DOHH2 (cell line): ENCODE measurements at regions not wholly inside any gene's neighbourhood (a gene's known extent, or its start where the extent isn't known, plus 50 kb on each side); places are given as distances from the start of the nearest gene placed in this dataset.

Experiments
- H3F3A ChIP-seq: fragments of 200-600 bp; sonication (generic), shearing (Covaris generic); 2 replicates; pipeline ENCODE4 v1.6.0; 2016; ENCODE audit warnings: antibody characterized with exemption, mild to moderate bottlenecking; ENCODE audit not compliant: control insufficient read depth, insufficient read depth
- H3K27ac ChIP-seq: fragments of 200-600 bp; sonication (generic); 2 replicates; pipeline ENCODE4 v1.5.1; 2014; ENCODE audit warnings: low read depth, mild to moderate bottlenecking, low read length, moderate library complexity
- H3K27me3 ChIP-seq: fragments of 200-600 bp; sonication (generic); 2 replicates; pipeline ENCODE4 v1.6.1; 2014; ENCODE audit warnings: mild to moderate bottlenecking, low read length, mixed read lengths; ENCODE audit not compliant: control insufficient read depth
- H3K36me3 ChIP-seq: fragments of 200-600 bp; sonication (generic); 2 replicates; pipeline ENCODE4 v1.6.1; 2014; ENCODE audit warnings: mild to moderate bottlenecking, low read length, moderate library complexity, mixed read lengths; ENCODE audit not compliant: control insufficient read depth
- H3K4me1 ChIP-seq: fragments of 200-600 bp; sonication (generic); 2 replicates; pipeline ENCODE4 v1.6.1; 2014; ENCODE audit warnings: mild to moderate bottlenecking, low read length, mixed read lengths; ENCODE audit not compliant: control insufficient read depth
- H3K4me2 ChIP-seq: fragments of 200-600 bp; sonication (generic); 2 replicates; pipeline ENCODE4 v1.6.0; 2014; ENCODE audit warnings: mild to moderate bottlenecking, low read length, moderate library complexity
- H3K4me3 ChIP-seq: fragments of 200-600 bp; sonication (generic); 2 replicates; pipeline ENCODE4 v1.5.1; 2014; ENCODE audit warnings: mild to moderate bottlenecking, low read length, mixed read lengths
- H3K79me2 ChIP-seq: fragments of 200-600 bp; sonication (generic); 2 replicates; pipeline ENCODE4 v1.6.1; 2014; ENCODE audit warnings: mild to moderate bottlenecking, low read length, mixed read lengths; ENCODE audit not compliant: control insufficient read depth
- H3K9me2 ChIP-seq: fragments of 200-600 bp; sonication (generic); replicated peaks from 2 replicates; pipeline ENCODE4 v1.6.1; 2014; ENCODE audit warnings: mild to moderate bottlenecking, low read length, mixed read lengths; ENCODE audit not compliant: control insufficient read depth
- H3K9me3 ChIP-seq: fragments of 200-600 bp; sonication (generic); 2 replicates; pipeline ENCODE4 v1.6.1; 2014; ENCODE audit warnings: antibody characterized with exemption, low read length, mixed read lengths; ENCODE audit not compliant: control insufficient read depth, insufficient read depth
- H4K20me1 ChIP-seq: fragments of 200-600 bp; sonication (generic); 2 replicates; pipeline ENCODE4 v1.6.0; 2014; ENCODE audit warnings: low read depth, mild to moderate bottlenecking, antibody characterized with exemption, low read length, moderate library complexity; ENCODE audit not compliant: control insufficient read depth, insufficient read depth
- CTCF ChIP-seq: fragments of 200-600 bp; sonication (generic); IDR thresholded peaks from one replicate; pipeline ENCODE4 v1.5.1; 2014; ENCODE audit warnings: antibody characterized with exemption, mild to moderate bottlenecking, low read depth, low read length; ENCODE audit not compliant: poor library complexity, severe bottlenecking
- EZH2phosphoT487 ChIP-seq: fragments of 200-600 bp; sonication (generic); IDR thresholded peaks from 2 replicates; pipeline ENCODE4 v1.6.1; 2017; ENCODE audit warnings: borderline replicate concordance, mild to moderate bottlenecking, antibody characterized with exemption, low read length, moderate library complexity, mixed read lengths

DNA sequence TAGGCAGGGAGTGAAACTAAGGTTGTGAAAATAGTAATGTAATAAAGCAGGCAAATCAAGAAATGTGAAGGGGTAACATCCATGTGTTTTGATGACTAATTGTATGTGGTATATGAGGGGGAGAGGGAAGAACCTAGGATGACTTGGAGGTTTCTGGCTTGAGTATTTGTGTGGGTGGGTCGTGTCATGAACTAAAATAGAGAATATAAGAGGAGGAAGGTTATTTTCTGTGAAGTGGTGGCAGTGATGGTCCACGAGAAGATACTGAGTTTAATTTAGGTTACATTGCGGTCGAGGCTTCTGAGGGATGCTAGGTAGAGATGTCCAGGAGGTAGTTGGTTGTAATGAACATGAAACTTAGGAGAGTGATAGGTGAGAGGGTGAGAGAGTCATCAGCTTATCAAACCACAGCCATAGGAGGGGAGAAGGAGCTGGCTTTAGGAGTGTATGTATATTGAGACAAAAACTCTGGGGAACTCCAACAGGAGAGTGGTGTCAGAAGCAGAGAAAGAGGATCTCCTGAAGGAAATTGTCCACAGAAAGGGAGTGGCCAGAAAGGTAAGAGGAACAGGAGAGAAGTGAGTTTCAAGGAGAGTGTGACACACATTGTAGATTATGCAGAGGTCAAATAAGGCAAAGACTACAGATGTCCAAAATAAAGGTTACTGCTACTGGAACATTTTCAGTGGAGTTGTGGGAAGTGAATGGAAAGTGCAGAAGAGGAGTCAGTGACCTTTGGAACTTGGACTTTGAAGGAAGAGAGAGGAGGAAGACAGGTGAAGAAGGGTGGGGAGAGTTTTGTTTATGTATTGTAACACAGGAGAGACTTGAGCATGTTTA, 89.0 kb upstream of the MACF1 start:
- no peaks in the 10 kb centered on the region for H4K20me1 ChIP-seq
- no peaks in the 10 kb centered on the region for H3K9me3 ChIP-seq
- no peaks in the 10 kb centered on the region for H3K79me2 ChIP-seq
- H3K4me1 ChIP-seq: no peaks in the 10 kb centered on the region
- H3K27me3 ChIP-seq: peaks cover 56% of the 10 kb centered on the region
- no peaks in the 10 kb centered on the region for H3K9me2 ChIP-seq
- H3K36me3 ChIP-seq: no peaks in the 10 kb centered on the region
- H3K27ac ChIP-seq: no peak overlapping the region
- no peak for TF ChIP-seq CTCF
- TF ChIP-seq EZH2phosphoT487: no peak
- H3K4me2 ChIP-seq: no peak overlapping the region
- H3K4me3 ChIP-seq: no peak overlapping the region
- no peaks in the 10 kb centered on the region for H3F3A ChIP-seq

GRCh38 chr1:39116116-39116607, 88.3 kb upstream of the MACF1 start:
- Histone ChIP-seq H3K79me2 (no peaks in the 10 kb centered on the region), H3K4me3 (no peak overlapping the region), H3K4me2 (no peak overlapping the region), H3K27ac (no peak overlapping the region), H3K36me3 (no peaks in the 10 kb centered on the region), H3K4me1 (no peaks in the 10 kb centered on the region), H3F3A (no peaks in the 10 kb centered on the region), H3K9me2 (no peaks in the 10 kb centered on the region), H3K9me3 (no peaks in the 10 kb centered on the region), H4K20me1 (no peaks in the 10 kb centered on the region), H3K27me3 (peaks cover 54% of the 10 kb centered on the region)
- no peak for TF ChIP-seq EZH2phosphoT487
- no peak for TF ChIP-seq CTCF

- Histone ChIP-seq H3K4me1 (no peaks in the 10 kb centered on the region), H3K27me3 (peaks cover 54% of the 10 kb centered on the region), H3K9me3 (no peaks in the 10 kb centered on the region), H3K36me3 (no peaks in the 10 kb centered on the region), H3K4me2 (no peak overlapping the region), H3K27ac (no peak overlapping the region), H4K20me1 (no peaks in the 10 kb centered on the region), H3K79me2 (no peaks in the 10 kb centered on the region), H3K9me2 (no peaks in the 10 kb centered on the region), H3K4me3 (no peak overlapping the region), H3F3A (no peaks in the 10 kb centered on the region)
- TF ChIP-seq EZH2phosphoT487 (no peak), CTCF (no peak)
Measured at GRCh38 chr1:39116860-39117728, 87.4 kb upstream of the MACF1 start.
